Transverse colon (tissue), 4 donors: ENCODE measurements at regions not wholly inside any gene's neighbourhood (a gene's known extent, or its start where the extent isn't known, plus 50 kb on each side); places are given as distances from the start of the nearest gene placed in this dataset.

Experiments
- EP300 ChIP-seq: sonication (generic); formaldehyde crosslinking; IDR thresholded peaks from one replicate; pipeline ENCODE4 v1.6.1; 2017; ENCODE audit warnings: antibody characterized with exemption, low read depth
- POLR2A ChIP-seq: fragments of 450-650 bp; IDR thresholded peaks from one replicate; pipeline ENCODE4 v1.6.1; 2016; ENCODE audit warnings: antibody characterized with exemption, mild to moderate bottlenecking, moderate library complexity
- POLR2AphosphoS5 ChIP-seq, 3 donors: sonication (generic); formaldehyde crosslinking; IDR thresholded peaks; one replicate each; pipeline ENCODE4 v1.6.1; 2016; ENCODE audit warnings: antibody characterized with exemption in 3 of 3
- TF ChIP-seq, protein P1 (sequence below), 5 experiments: fragments of 200-600 bp in 3 of 5; fragments of 450-650 bp in 2 of 5; sonication (generic) in 3 of 5; IDR thresholded peaks; 1 replicate in 2 of 5; 2 replicates in 3 of 5; pipeline ENCODE4 v1.5.1; 2016 to 2017; ENCODE audit warnings: antibody characterized with exemption in 5 of 5, inconsistent platforms in 3 of 5, mild to moderate bottlenecking in 2 of 5, moderate library complexity in 1 of 5

DNA sequence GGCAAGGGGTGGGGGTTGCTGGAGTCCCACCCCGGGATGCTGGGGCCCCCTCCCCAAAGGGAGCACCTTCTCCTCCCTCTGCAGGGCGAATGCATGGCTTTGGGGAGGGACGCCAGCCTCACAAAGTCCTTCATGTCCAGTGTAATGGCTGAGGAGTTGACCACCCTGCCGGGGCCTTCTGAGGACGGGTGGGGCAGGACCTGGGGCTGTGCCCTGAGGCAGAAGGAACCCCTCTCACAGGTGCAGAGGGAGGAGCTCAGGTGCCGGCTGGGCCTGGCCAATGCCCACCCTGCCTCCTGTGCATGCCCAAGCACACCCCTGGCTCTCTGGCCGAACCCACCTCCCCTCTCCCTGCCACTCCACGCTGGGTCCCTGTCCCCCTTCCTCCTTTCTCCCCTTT lies 64.3 kb upstream of the RNU6ATAC start:
- TF ChIP-seq, protein P1, sequence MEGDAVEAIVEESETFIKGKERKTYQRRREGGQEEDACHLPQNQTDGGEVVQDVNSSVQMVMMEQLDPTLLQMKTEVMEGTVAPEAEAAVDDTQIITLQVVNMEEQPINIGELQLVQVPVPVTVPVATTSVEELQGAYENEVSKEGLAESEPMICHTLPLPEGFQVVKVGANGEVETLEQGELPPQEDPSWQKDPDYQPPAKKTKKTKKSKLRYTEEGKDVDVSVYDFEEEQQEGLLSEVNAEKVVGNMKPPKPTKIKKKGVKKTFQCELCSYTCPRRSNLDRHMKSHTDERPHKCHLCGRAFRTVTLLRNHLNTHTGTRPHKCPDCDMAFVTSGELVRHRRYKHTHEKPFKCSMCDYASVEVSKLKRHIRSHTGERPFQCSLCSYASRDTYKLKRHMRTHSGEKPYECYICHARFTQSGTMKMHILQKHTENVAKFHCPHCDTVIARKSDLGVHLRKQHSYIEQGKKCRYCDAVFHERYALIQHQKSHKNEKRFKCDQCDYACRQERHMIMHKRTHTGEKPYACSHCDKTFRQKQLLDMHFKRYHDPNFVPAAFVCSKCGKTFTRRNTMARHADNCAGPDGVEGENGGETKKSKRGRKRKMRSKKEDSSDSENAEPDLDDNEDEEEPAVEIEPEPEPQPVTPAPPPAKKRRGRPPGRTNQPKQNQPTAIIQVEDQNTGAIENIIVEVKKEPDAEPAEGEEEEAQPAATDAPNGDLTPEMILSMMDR (IDR thresholded peaks at IDR 0.05), result no peak
- TF ChIP-seq POLR2A, result no peak
- no peak for TF ChIP-seq EP300
- TF ChIP-seq POLR2AphosphoS5 (IDR thresholded peaks at IDR 0.05), result no peak
